WTC11 (cell line): ENCODE measurements at regions not wholly inside any gene's neighbourhood (a gene's known extent, or its start where the extent isn't known, plus 50 kb on each side); places are given as distances from the start of the nearest gene placed in this dataset.

Experiments
- CTCF ChIP-seq: fragments of 200-600 bp; IDR thresholded peaks from 2 replicates; pipeline ENCODE4 v1.8.0; 2022; ENCODE audit warnings: antibody characterized with exemption
- GRHL2 ChIP-seq: fragments of 250-450 bp; sonication (Bioruptor Pico); IDR thresholded peaks from 2 replicates; pipeline ENCODE4 v1.8.0; 2022; ENCODE audit warnings: mild to moderate bottlenecking, moderate library complexity; ENCODE audit not compliant: insufficient replicate concordance, severe bottlenecking

- TF ChIP-seq CTCF (no peak), GRHL2 (CRISPR knock-in tag) (no peak)
Observed at GRCh38 chr11:130608287-130608686, 159.8 kb downstream of the ADAMTS15 start.
